HCT116 (cell line): ENCODE measurements at regions not wholly inside any gene's neighbourhood (a gene's known extent, or its start where the extent isn't known, plus 50 kb on each side); places are given as distances from the start of the nearest gene placed in this dataset.

Experiments used
- ATAC-seq: fragments of 200-7000 bp; cut with Tn5 transposase; 2 replicates; pipeline ENCODE4 v1.9.1; 2020; ENCODE audit warnings: mild to moderate bottlenecking, moderate library complexity
- BruUV-seq: library from RNA; stranded (reverse); fragments of 400-500 nt; replicated peaks from 2 replicates; lab custom pipeline; 2021; lab: Mats Ljungman, UMichigan
- CTCF ChIA-PET: fragments of 300-600 bp; sonication (Branson Sonifier 250); formaldehyde crosslinking; loops from one replicate; lab custom pipeline; 2021; ENCODE audit warnings: antibody characterized with exemption; lab: Charles Lee
- POLR2A ChIA-PET: fragments of 300-600, 350-600 bp; sonication (Branson Sonifier 250); formaldehyde crosslinking; loops from one replicate; lab custom pipeline; 2021; ENCODE audit warnings: antibody characterized with exemption; lab: Charles Lee
- RAD21 ChIA-PET, 2 experiments: fragments of 300-600 bp; sonication (Branson Sonifier 250); formaldehyde crosslinking; loops; one replicate each; lab custom pipeline; 2023; ENCODE audit warnings: low total read pairs in 2 of 2; ENCODE audit not compliant: uncharacterized antibody in 2 of 2, unreplicated experiment in 2 of 2, low non-redundant PET in 1 of 2; lab: Charles Lee
- DNase-seq: peaks from one replicate; pipeline ENCODE4 v3.0.0-alpha.2; 2010; ENCODE audit warnings: low read depth, low spot score
- H2AFZ ChIP-seq: fragments of 200-600 bp; shearing (Covaris generic), sonication (generic); 2 replicates; pipeline ENCODE4 v1.6.1; 2017; ENCODE audit warnings: low read depth, mixed run types, mixed read lengths, antibody characterized with exemption, low read length; ENCODE audit not compliant: poor library complexity, severe bottlenecking
- H3K27ac ChIP-seq: 2 replicates; pipeline ENCODE4 v1.5.1; 2012; ENCODE audit warnings: low read depth, low read length
- H3K27me3 ChIP-seq: fragments of 200-600 bp; sonication (generic); 2 replicates; pipeline ENCODE4 v1.6.1; 2016; ENCODE audit warnings: mixed run types, low read length, mixed read lengths; ENCODE audit not compliant: insufficient read depth
- H3K36me3 ChIP-seq, 2 experiments: fragments of 200-500 bp in 1 of 2; fragments of 200-600 bp in 1 of 2; sonication (Bioruptor generic) in 1 of 2; sonication (generic) in 1 of 2; 2 replicates each; pipeline versions ENCODE4 v1.5.1 to v1.6.1; 2014 to 2016; ENCODE audit warnings: low read length in 2 of 2, inconsistent platforms in 1 of 2, mixed read lengths in 1 of 2, mixed run types in 1 of 2; ENCODE audit not compliant: insufficient read depth in 2 of 2, control insufficient read depth in 1 of 2
- H3K4me1 ChIP-seq, 2 experiments: fragments of 200-600 bp in 1 of 2; sonication (generic) in 1 of 2; 2 replicates each; pipeline versions ENCODE4 v1.5.1 to v1.6.1; 2012 to 2017; ENCODE audit warnings: low read length in 2 of 2, inconsistent platforms in 1 of 2, mild to moderate bottlenecking in 1 of 2, mixed read lengths in 1 of 2, mixed run types in 1 of 2, moderate library complexity in 1 of 2; ENCODE audit not compliant: insufficient read depth in 2 of 2, control insufficient read depth in 1 of 2
- H3K4me2 ChIP-seq: fragments of 200-600 bp; sonication (generic); 2 replicates; pipeline ENCODE4 v1.6.1; 2017; ENCODE audit warnings: mixed run types, low read length, mixed read lengths
- H3K4me3 ChIP-seq, 2 experiments: fragments of 200-600 bp in 1 of 2; sonication (generic) in 1 of 2; replicated peaks in 1 of 2; 2 replicates each; pipeline ENCODE4 v1.5.1; 2011 to 2016; ENCODE audit warnings: low read length in 2 of 2, control low read depth in 1 of 2, low read depth in 1 of 2, mild to moderate bottlenecking in 1 of 2, mixed read lengths in 1 of 2, mixed run types in 1 of 2
- H3K79me2 ChIP-seq: fragments of 200-600 bp; sonication (generic); 2 replicates; pipeline ENCODE4 v1.6.1; 2017; ENCODE audit warnings: mild to moderate bottlenecking, mixed run types, low read length, moderate library complexity, mixed read lengths; ENCODE audit not compliant: insufficient read depth
- H3K9ac ChIP-seq: fragments of 200-600 bp; sonication (generic); 2 replicates; pipeline ENCODE4 v1.6.1; 2016; ENCODE audit warnings: low read length, mixed read lengths
- H3K9me2 ChIP-seq: fragments of 200-600 bp; sonication (generic), shearing (Covaris generic); 2 replicates; pipeline ENCODE4 v1.6.1; 2017; ENCODE audit warnings: mixed run types, mild to moderate bottlenecking, moderate library complexity; ENCODE audit not compliant: insufficient read depth
- H3K9me3 ChIP-seq, 2 experiments: fragments of 200-500 bp in 1 of 2; fragments of 200-600 bp in 1 of 2; sonication (Bioruptor generic) in 1 of 2; sonication (generic) in 1 of 2; 2 replicates each; pipeline ENCODE4 v1.6.1; 2014 to 2017; ENCODE audit warnings: low read length in 2 of 2, mixed read lengths in 2 of 2, inconsistent platforms in 1 of 2, low read depth in 1 of 2, mild to moderate bottlenecking in 1 of 2, mixed run types in 1 of 2, moderate library complexity in 1 of 2; ENCODE audit not compliant: control insufficient read depth in 1 of 2, insufficient read depth in 1 of 2
- H4K20me1 ChIP-seq: fragments of 200-600 bp; sonication (generic), shearing (Covaris generic); 2 replicates; pipeline ENCODE4 v1.6.1; 2017; ENCODE audit warnings: mixed run types, mild to moderate bottlenecking, moderate library complexity; ENCODE audit not compliant: insufficient read depth
- ATF3 ChIP-seq: IDR thresholded peaks from 2 replicates; pipeline ENCODE4 v1.6.1; 2012
- CBX3 ChIP-seq: IDR thresholded peaks from 2 replicates; pipeline ENCODE4 v1.6.1; 2012; ENCODE audit warnings: low read depth
- FOSL1 ChIP-seq: IDR thresholded peaks from 2 replicates; pipeline ENCODE4 v1.6.1; 2012; ENCODE audit warnings: low read depth
- RAD21 ChIP-seq: IDR thresholded peaks from 2 replicates; pipeline ENCODE4 v1.6.1; 2012; ENCODE audit warnings: low read depth, mild to moderate bottlenecking
- REST ChIP-seq: IDR thresholded peaks from 2 replicates; pipeline ENCODE4 v1.6.1; 2012; ENCODE audit warnings: low read depth
- SRF ChIP-seq: IDR thresholded peaks from 2 replicates; pipeline ENCODE4 v1.6.1; 2012; ENCODE audit warnings: low read depth
- intact Hi-C: fragments of 100-400 bp; cut with micrococcal nuclease; formaldehyde crosslinking; loops from 2 replicates; pipeline ENCODE4 v1.10.0; 2022

- CTCF ChIA-PET = no interaction called here
- ATAC-seq = no peak
Observed at GRCh38 chr21:35343046-35343819, 294.1 kb upstream of the RUNX1 start.

More at GRCh38 chr21:35343046-35343819, 294.1 kb upstream of the RUNX1 start:
- no peak for TF ChIP-seq CBX3
- TF ChIP-seq RAD21 = no peak
- no peak for TF ChIP-seq FOSL1
- no peak for TF ChIP-seq REST
- no peak for TF ChIP-seq ATF3
- TF ChIP-seq SRF = no peak
- peaks cover 0 to 4% of the 10 kb centered on the region in 2 experiments; a peak in 2 of 4 replicates for H3K4me1 ChIP-seq
- no peaks in the 10 kb centered on the region for H3K9me2 ChIP-seq
- no peak overlapping the region for H3K4me2 ChIP-seq
- BruUV-seq = no TSS peak
- no peak overlapping the region for H2AFZ ChIP-seq
- no peak overlapping the region for H3K4me3 ChIP-seq
- no peaks in the 10 kb centered on the region for H3K36me3 ChIP-seq
- DNase-seq = no peak
- no peaks in the 10 kb centered on the region for H3K27me3 ChIP-seq
- no peaks in the 10 kb centered on the region for H3K9me3 ChIP-seq
- H3K27ac ChIP-seq = no peak overlapping the region
- H4K20me1 ChIP-seq = no peaks in the 10 kb centered on the region
- H3K79me2 ChIP-seq = no peaks in the 10 kb centered on the region
- intact Hi-C loops = no loop called here
- RAD21 ChIA-PET = no interaction called here
- no peak overlapping the region for H3K9ac ChIP-seq
- POLR2A ChIA-PET = no interaction called here
